ENCODE measurements at regions not wholly inside any gene's neighbourhood (a gene's known extent, or its start where the extent isn't known, plus 50 kb on each side); places are given as distances from the start of the nearest gene placed in this dataset.

GRCh38 chr18:22678486-22678885, 254.6 kb upstream of the RBBP8 start:
- DNase-seq = no peak

- DNase-seq = no peak
Measured at GRCh38 chr18:22680944-22681343, 252.2 kb upstream of the RBBP8 start.

GRCh38 chr18:22681908-22682307, 251.2 kb upstream of the RBBP8 start:
- DNase-seq = no peak

- no peak for DNase-seq
Measured at GRCh38 chr18:22682720-22683119, 250.4 kb upstream of the RBBP8 start.

- DNase-seq = no peak
Measured at GRCh38 chr18:22683196-22683676, 249.9 kb upstream of the RBBP8 start.

GRCh38 chr18:22683786-22684185, 249.3 kb upstream of the RBBP8 start:
- DNase-seq = no peak

- no peak for DNase-seq
Measured at GRCh38 chr18:22684268-22684667, 248.9 kb upstream of the RBBP8 start.

GRCh38 chr18:22685788-22686187, 247.3 kb upstream of the RBBP8 start:
- DNase-seq = no peak

GRCh38 chr18:22687892-22688680, 245.0 kb upstream of the RBBP8 start:
- no peak for DNase-seq

- no peak for DNase-seq
Measured at GRCh38 chr18:22688877-22689496, 244.1 kb upstream of the RBBP8 start.

GRCh38 chr18:22689712-22690111, 243.4 kb upstream of the RBBP8 start:
- no peak for DNase-seq

GRCh38 chr18:22690556-22690955, 242.6 kb upstream of the RBBP8 start:
- no peak for DNase-seq

- DNase-seq = no peak
Measured at GRCh38 chr18:22691946-22692710, 241.0 kb upstream of the RBBP8 start.

- DNase-seq = no peak
Measured at GRCh38 chr18:22694954-22695353, 238.2 kb upstream of the RBBP8 start.

- DNase-seq = no peak
Measured at GRCh38 chr18:22695674-22696073, 237.5 kb upstream of the RBBP8 start.

- DNase-seq = no peak
Measured at GRCh38 chr18:22697561-22697960, 235.6 kb upstream of the RBBP8 start.

GRCh38 chr18:22698711-22699110, 234.4 kb upstream of the RBBP8 start:
- DNase-seq = no peak

- DNase-seq = no peak
Measured at GRCh38 chr18:22699629-22700028, 233.5 kb upstream of the RBBP8 start.

- DNase-seq = no peak
Measured at GRCh38 chr18:22700920-22701319, 232.2 kb upstream of the RBBP8 start.

GRCh38 chr18:22701326-22701725, 231.8 kb upstream of the RBBP8 start:
- no peak for DNase-seq

GRCh38 chr18:22701795-22702194, 231.3 kb upstream of the RBBP8 start:
- DNase-seq = no peak

GRCh38 chr18:22702806-22703205, 230.3 kb upstream of the RBBP8 start:
- DNase-seq = no peak

GRCh38 chr18:22703883-22704585, 229.1 kb upstream of the RBBP8 start:
- peak; percentile 4 for DNase-seq

Data from stimulated activated CD4-positive, alpha-beta T cell treated with anti-CD3 and anti-CD28 coated beads, Interleukin-15, amount 100 ng/mL, for 24 hours (primary cell).